ENCODE measurements at regions not wholly inside any gene's neighbourhood (a gene's known extent, or its start where the extent isn't known, plus 50 kb on each side); places are given as distances from the start of the nearest gene placed in this dataset.

DNA sequence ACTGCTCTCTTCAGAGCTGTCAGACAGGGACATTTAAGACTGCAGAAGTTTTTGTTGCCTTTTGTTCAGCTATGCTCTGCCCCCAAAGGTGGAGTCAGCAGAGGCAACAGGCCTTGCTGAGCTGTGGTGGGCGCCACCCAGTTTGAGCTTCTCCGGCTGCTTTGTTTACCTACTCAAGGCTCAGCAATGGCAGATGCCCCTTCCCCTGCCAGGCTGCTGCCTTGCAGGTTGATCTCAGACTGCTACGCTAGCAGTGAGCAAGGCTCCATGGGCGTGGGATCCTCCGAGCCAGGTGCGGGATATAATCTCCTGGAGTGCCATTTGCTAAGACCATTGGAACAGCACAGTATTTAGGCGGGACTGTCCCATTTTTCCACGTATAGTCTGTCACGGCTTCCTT is 371.4 kb upstream of the AMOT start:
- TF ChIP-seq CTCF (conservative IDR thresholded peaks at IDR 0.05; ENCODE audit: low read depth, low read length), result no peak
- TF ChIP-seq EZH2 (IDR thresholded peaks at IDR 0.05; ENCODE audit: low read length, unreplicated experiment), result no peak
